ENCODE measurements at regions not wholly inside any gene's neighbourhood (a gene's known extent, or its start where the extent isn't known, plus 50 kb on each side); places are given as distances from the start of the nearest gene placed in this dataset.
"Not testable (repeated sequence)": the region's sequence is repeated elsewhere in the genome, so short reads cannot be mapped to it uniquely, and the experiment has no call there.

- DNase-seq; CTCF ChIA-PET; H3K36me3 Mint-ChIP-seq; H3K4me1 Mint-ChIP-seq (ENCODE audit: low read depth); POLR2A ChIA-PET; H3K27me3 Mint-ChIP-seq; H3K27ac Mint-ChIP-seq; intact Hi-C loops (cut with micrococcal nuclease); H3K4me3 Mint-ChIP-seq; H3K9me3 Mint-ChIP-seq: not testable (repeated sequence)
Observed at GRCh38 chr16:86861270-86861858, 283.0 kb downstream of the FOXL1 start.

- DNase-seq, result no peak
- CTCF ChIA-PET, result no interaction called here
- Mint-ChIP-seq H3K27ac (no peak overlapping the region), H3K4me3 (no peak overlapping the region), H3K9me3 (peaks cover 4% of the 10 kb centered on the region), H3K36me3 (no peaks in the 10 kb centered on the region), H3K27me3 (no peaks in the 10 kb centered on the region), H3K4me1 (ENCODE audit: low read depth) (no peaks in the 10 kb centered on the region)
- POLR2A ChIA-PET, result no interaction called here
- intact Hi-C loops (cut with micrococcal nuclease), result no loop called here
Observed at GRCh38 chr16:86862595-86863280, 284.4 kb downstream of the FOXL1 start.

- Mint-ChIP-seq H3K27me3 (no peaks in the 10 kb centered on the region), H3K36me3 (no peaks in the 10 kb centered on the region), H3K27ac (no peak overlapping the region), H3K4me1 (ENCODE audit: low read depth) (no peaks in the 10 kb centered on the region), H3K9me3 (peaks cover 4% of the 10 kb centered on the region), H3K4me3 (no peak overlapping the region)
- POLR2A ChIA-PET, result no interaction called here
- intact Hi-C loops (cut with micrococcal nuclease), result no loop called here
- CTCF ChIA-PET, result no interaction called here
- no peak for DNase-seq
Observed at GRCh38 chr16:86863609-86864008, 285.3 kb downstream of the FOXL1 start.

- H3K9me3 Mint-ChIP-seq, result peaks cover 4% of the 10 kb centered on the region
- ChIA-PET CTCF (no interaction called here), POLR2A (no interaction called here)
- no peak for DNase-seq
- intact Hi-C loops (cut with micrococcal nuclease), result no loop called here
- H3K4me3 Mint-ChIP-seq, result no peak overlapping the region
- H3K27me3 Mint-ChIP-seq, result no peaks in the 10 kb centered on the region
- H3K27ac Mint-ChIP-seq, result no peak overlapping the region
- H3K4me1 Mint-ChIP-seq (ENCODE audit: low read depth), result no peaks in the 10 kb centered on the region
- H3K36me3 Mint-ChIP-seq, result no peaks in the 10 kb centered on the region
Observed at GRCh38 chr16:86864586-86864985, 286.2 kb downstream of the FOXL1 start.

- Mint-ChIP-seq H3K4me3 (no peak overlapping the region), H3K27me3 (no peaks in the 10 kb centered on the region), H3K36me3 (no peaks in the 10 kb centered on the region), H3K27ac (no peak overlapping the region), H3K9me3 (peaks cover 4% of the 10 kb centered on the region), H3K4me1 (ENCODE audit: low read depth) (no peaks in the 10 kb centered on the region)
- CTCF ChIA-PET, result no interaction called here
- POLR2A ChIA-PET, result no interaction called here
- DNase-seq, result no peak
- intact Hi-C loops (cut with micrococcal nuclease), result no loop called here
Observed at GRCh38 chr16:86865851-86866662, 287.7 kb downstream of the FOXL1 start.

- ChIA-PET CTCF (no interaction called here), POLR2A (no interaction called here)
- Mint-ChIP-seq H3K4me3 (no peak overlapping the region), H3K4me1 (ENCODE audit: low read depth) (no peaks in the 10 kb centered on the region), H3K27ac (no peak overlapping the region), H3K9me3 (peaks cover 4% of the 10 kb centered on the region), H3K27me3 (no peaks in the 10 kb centered on the region), H3K36me3 (no peaks in the 10 kb centered on the region)
- intact Hi-C loops (cut with micrococcal nuclease), result no loop called here
- DNase-seq, result no peak
Observed at GRCh38 chr16:86866986-86867722, 288.8 kb downstream of the FOXL1 start.

- Mint-ChIP-seq H3K27me3 (no peaks in the 10 kb centered on the region), H3K4me3 (no peak overlapping the region), H3K36me3 (no peaks in the 10 kb centered on the region), H3K4me1 (ENCODE audit: low read depth) (no peaks in the 10 kb centered on the region), H3K27ac (no peak overlapping the region), H3K9me3 (peaks cover 4% of the 10 kb centered on the region)
- ChIA-PET POLR2A (no interaction called here), CTCF (no interaction called here)
- no peak for DNase-seq
- intact Hi-C loops (cut with micrococcal nuclease), result no loop called here
Observed at GRCh38 chr16:86868070-86868469, 289.7 kb downstream of the FOXL1 start.

GRCh38 chr16:86868786-86869185 is 290.4 kb downstream of the FOXL1 start:
- ChIA-PET CTCF (no interaction called here), POLR2A (no interaction called here)
- Mint-ChIP-seq H3K27me3 (peaks cover 1% of the 10 kb centered on the region), H3K4me3 (no peak overlapping the region), H3K4me1 (ENCODE audit: low read depth) (no peaks in the 10 kb centered on the region), H3K36me3 (no peaks in the 10 kb centered on the region), H3K9me3 (peaks cover 4% of the 10 kb centered on the region), H3K27ac (no peak overlapping the region)
- intact Hi-C loops (cut with micrococcal nuclease), result no loop called here
- DNase-seq, result no peak

GRCh38 chr16:86869288-86870022 is 291.1 kb downstream of the FOXL1 start:
- no peak overlapping the region for H3K27ac Mint-ChIP-seq
- no peaks in the 10 kb centered on the region for H3K4me1 Mint-ChIP-seq (ENCODE audit: low read depth)
- ChIA-PET CTCF (no interaction called here), POLR2A (no interaction called here)
- H3K36me3 Mint-ChIP-seq, result no peaks in the 10 kb centered on the region
- DNase-seq, result no peak
- intact Hi-C loops (cut with micrococcal nuclease), result no loop called here
- peaks cover 2% of the 10 kb centered on the region for H3K27me3 Mint-ChIP-seq
- no peak overlapping the region for H3K4me3 Mint-ChIP-seq
- H3K9me3 Mint-ChIP-seq, result peaks cover 4% of the 10 kb centered on the region

GRCh38 chr16:86870380-86870779 is 292.0 kb downstream of the FOXL1 start:
- no peaks in the 10 kb centered on the region for H3K36me3 Mint-ChIP-seq

GRCh38 chr16:86872131-86872530 is 293.8 kb downstream of the FOXL1 start:
- H3K27ac Mint-ChIP-seq, result no peak overlapping the region
- H3K36me3 Mint-ChIP-seq, result no peaks in the 10 kb centered on the region
- H3K9me3 Mint-ChIP-seq, result no peaks in the 10 kb centered on the region
- POLR2A ChIA-PET, result no interaction called here
- H3K4me1 Mint-ChIP-seq (ENCODE audit: low read depth), result no peaks in the 10 kb centered on the region
- CTCF ChIA-PET, result interaction anchor here (2.6 kb wide), 1 partner anchor 308 kb away, joined by 36 read pairs; no protein-coding TSS in a partner anchor
- intact Hi-C loops (cut with micrococcal nuclease), result no loop called here
- H3K4me3 Mint-ChIP-seq, result no peak overlapping the region
- H3K27me3 Mint-ChIP-seq, result peaks cover 11% of the 10 kb centered on the region
- no peak for DNase-seq

More at GRCh38 chr16:86870380-86870779, 292.0 kb downstream of the FOXL1 start:
- no peak for DNase-seq
- Mint-ChIP-seq H3K9me3 (no peaks in the 10 kb centered on the region), H3K27me3 (peaks cover 4% of the 10 kb centered on the region), H3K4me3 (no peak overlapping the region), H3K27ac (no peak overlapping the region), H3K4me1 (ENCODE audit: low read depth) (no peaks in the 10 kb centered on the region)
- POLR2A ChIA-PET, result no interaction called here
- intact Hi-C loops (cut with micrococcal nuclease), result no loop called here
- CTCF ChIA-PET, result no interaction called here

GRCh38 chr16:86872833-86873232 is 294.5 kb downstream of the FOXL1 start:
- CTCF ChIA-PET, result interaction anchor here (2.6 kb wide), 1 partner anchor 309 kb away, joined by 36 read pairs; no protein-coding TSS in a partner anchor
- no peaks in the 10 kb centered on the region for H3K36me3 Mint-ChIP-seq

More at GRCh38 chr16:86872833-86873232, 294.5 kb downstream of the FOXL1 start:
- no peak overlapping the region for H3K4me3 Mint-ChIP-seq
- DNase-seq, result no peak
- POLR2A ChIA-PET, result no interaction called here
- H3K27ac Mint-ChIP-seq, result no peak overlapping the region
- peaks cover 17% of the 10 kb centered on the region for H3K27me3 Mint-ChIP-seq
- H3K4me1 Mint-ChIP-seq (ENCODE audit: low read depth), result no peaks in the 10 kb centered on the region
- intact Hi-C loops (cut with micrococcal nuclease), result no loop called here
- no peaks in the 10 kb centered on the region for H3K9me3 Mint-ChIP-seq
